Esophagus squamous epithelium (tissue), 4 donors: ENCODE measurements at regions not wholly inside any gene's neighbourhood (a gene's known extent, or its start where the extent isn't known, plus 50 kb on each side); places are given as distances from the start of the nearest gene placed in this dataset.

Experiments
- POLR2A ChIP-seq, 4 donors: fragments of 450-650 bp; IDR thresholded peaks; one replicate each; pipeline ENCODE4 v1.6.1; 2017; ENCODE audit warnings: antibody characterized with exemption in 4 of 4, mild to moderate bottlenecking in 4 of 4, moderate library complexity in 3 of 4
- TF ChIP-seq, protein P1 (sequence below), 6 experiments: fragments of 450-650 bp in 4 of 6; fragments of 200-600 bp in 2 of 6; sonication (generic) in 2 of 6; IDR thresholded peaks; one replicate each; pipeline ENCODE4 v1.5.1; 2016 to 2019; ENCODE audit warnings: antibody characterized with exemption in 6 of 6, mild to moderate bottlenecking in 4 of 6, moderate library complexity in 4 of 6

GRCh38 chr3:194275721-194276120 lies 75.4 kb downstream of the CPN2 start:
- no peak for TF ChIP-seq POLR2A (IDR thresholded peaks at IDR 0.05)
- TF ChIP-seq, protein P1, sequence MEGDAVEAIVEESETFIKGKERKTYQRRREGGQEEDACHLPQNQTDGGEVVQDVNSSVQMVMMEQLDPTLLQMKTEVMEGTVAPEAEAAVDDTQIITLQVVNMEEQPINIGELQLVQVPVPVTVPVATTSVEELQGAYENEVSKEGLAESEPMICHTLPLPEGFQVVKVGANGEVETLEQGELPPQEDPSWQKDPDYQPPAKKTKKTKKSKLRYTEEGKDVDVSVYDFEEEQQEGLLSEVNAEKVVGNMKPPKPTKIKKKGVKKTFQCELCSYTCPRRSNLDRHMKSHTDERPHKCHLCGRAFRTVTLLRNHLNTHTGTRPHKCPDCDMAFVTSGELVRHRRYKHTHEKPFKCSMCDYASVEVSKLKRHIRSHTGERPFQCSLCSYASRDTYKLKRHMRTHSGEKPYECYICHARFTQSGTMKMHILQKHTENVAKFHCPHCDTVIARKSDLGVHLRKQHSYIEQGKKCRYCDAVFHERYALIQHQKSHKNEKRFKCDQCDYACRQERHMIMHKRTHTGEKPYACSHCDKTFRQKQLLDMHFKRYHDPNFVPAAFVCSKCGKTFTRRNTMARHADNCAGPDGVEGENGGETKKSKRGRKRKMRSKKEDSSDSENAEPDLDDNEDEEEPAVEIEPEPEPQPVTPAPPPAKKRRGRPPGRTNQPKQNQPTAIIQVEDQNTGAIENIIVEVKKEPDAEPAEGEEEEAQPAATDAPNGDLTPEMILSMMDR (IDR thresholded peaks at IDR 0.05), result no peak
